Ishikawa (cell line): ENCODE measurements at regions not wholly inside any gene's neighbourhood (a gene's known extent, or its start where the extent isn't known, plus 50 kb on each side); places are given as distances from the start of the nearest gene placed in this dataset.

Experiments
- CEBPB ChIP-seq: IDR thresholded peaks from 2 replicates; pipeline ENCODE4 v1.6.1; 2012
- CREB1 ChIP-seq: IDR thresholded peaks from 2 replicates; pipeline ENCODE4 v1.6.1; 2012; ENCODE audit warnings: low read depth
- EGR1 ChIP-seq: IDR thresholded peaks from 2 replicates; pipeline ENCODE4 v1.6.1; 2012
- EP300 ChIP-seq: IDR thresholded peaks from 2 replicates; pipeline ENCODE4 v1.6.1; 2012; ENCODE audit warnings: borderline replicate concordance
- FOXM1 ChIP-seq: IDR thresholded peaks from 2 replicates; pipeline ENCODE4 v1.6.1; 2012; ENCODE audit warnings: low read depth, borderline replicate concordance
- NFIC ChIP-seq: IDR thresholded peaks from 2 replicates; pipeline ENCODE4 v1.6.1; 2012
- RAD21 ChIP-seq: IDR thresholded peaks from 2 replicates; pipeline ENCODE4 v1.6.1; 2012; ENCODE audit warnings: low read depth
- TAF1 ChIP-seq: IDR thresholded peaks from 2 replicates; pipeline ENCODE4 v1.6.1; 2012; ENCODE audit warnings: low read depth, mild to moderate bottlenecking
- TCF12 ChIP-seq: IDR thresholded peaks from 2 replicates; pipeline ENCODE4 v1.6.1; 2012; ENCODE audit warnings: low read depth
- TEAD4 ChIP-seq: IDR thresholded peaks from 2 replicates; pipeline ENCODE4 v1.6.1; 2012
- YY1 ChIP-seq: IDR thresholded peaks from 2 replicates; pipeline ENCODE4 v1.6.1; 2012; ENCODE audit warnings: low read depth
- ZBTB7A ChIP-seq: IDR thresholded peaks from 2 replicates; pipeline ENCODE4 v1.6.1; 2012; ENCODE audit warnings: low read depth
- TF ChIP-seq, protein P1 (sequence below): IDR thresholded peaks from 2 replicates; pipeline ENCODE4 v1.6.1; 2012
- TF ChIP-seq, protein P2 (sequence below): IDR thresholded peaks from 2 replicates; pipeline ENCODE4 v1.6.1; 2012; ENCODE audit warnings: low read depth, mild to moderate bottlenecking
- TF ChIP-seq, protein P3 (sequence below): IDR thresholded peaks from 2 replicates; pipeline ENCODE4 v1.6.1; 2012

DNA sequence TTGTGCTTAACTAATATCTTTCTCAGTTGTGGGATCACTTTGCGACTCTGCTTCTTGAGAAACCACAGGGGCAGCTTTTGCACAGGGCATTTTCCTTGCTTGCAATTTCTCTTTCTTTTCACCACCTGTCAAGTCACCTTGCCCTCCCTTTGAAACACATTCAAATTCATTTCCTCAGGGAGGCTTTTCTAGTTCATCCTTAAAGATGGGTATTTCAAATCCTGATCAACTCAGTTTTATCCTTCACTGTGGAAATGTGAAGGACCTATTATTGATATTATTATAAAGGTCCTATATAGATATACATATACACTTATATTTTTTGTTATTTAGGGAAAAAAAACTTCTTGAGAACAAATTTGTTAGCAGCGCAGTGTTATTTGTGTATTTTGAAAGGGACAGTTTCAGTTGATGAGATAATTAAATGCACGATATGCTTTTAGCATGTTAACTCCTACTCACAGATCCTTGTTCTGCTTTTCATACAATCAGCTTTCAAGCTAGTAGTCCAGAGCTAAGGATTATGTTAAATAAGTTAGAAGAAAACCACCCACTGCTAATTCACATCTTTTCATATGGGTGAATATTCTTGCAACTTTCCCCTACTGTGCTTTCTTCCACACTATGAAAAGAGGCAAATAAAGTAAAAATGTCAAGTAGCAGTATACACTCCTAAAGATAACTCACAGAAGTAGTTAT, 501.4 kb upstream of the RGS6 start:
- TF ChIP-seq EGR1 (no peak), CREB1 (no peak), TAF1 (no peak), FOXM1 (no peak), EP300 (no peak), TEAD4 (no peak), YY1 (no peak), NFIC (no peak), CEBPB (no peak), ZBTB7A (no peak), TCF12 (no peak), RAD21 (no peak)
- TF ChIP-seq, protein P1, sequence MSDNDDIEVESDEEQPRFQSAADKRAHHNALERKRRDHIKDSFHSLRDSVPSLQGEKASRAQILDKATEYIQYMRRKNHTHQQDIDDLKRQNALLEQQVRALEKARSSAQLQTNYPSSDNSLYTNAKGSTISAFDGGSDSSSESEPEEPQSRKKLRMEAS, result no peak
- TF ChIP-seq, protein P2, sequence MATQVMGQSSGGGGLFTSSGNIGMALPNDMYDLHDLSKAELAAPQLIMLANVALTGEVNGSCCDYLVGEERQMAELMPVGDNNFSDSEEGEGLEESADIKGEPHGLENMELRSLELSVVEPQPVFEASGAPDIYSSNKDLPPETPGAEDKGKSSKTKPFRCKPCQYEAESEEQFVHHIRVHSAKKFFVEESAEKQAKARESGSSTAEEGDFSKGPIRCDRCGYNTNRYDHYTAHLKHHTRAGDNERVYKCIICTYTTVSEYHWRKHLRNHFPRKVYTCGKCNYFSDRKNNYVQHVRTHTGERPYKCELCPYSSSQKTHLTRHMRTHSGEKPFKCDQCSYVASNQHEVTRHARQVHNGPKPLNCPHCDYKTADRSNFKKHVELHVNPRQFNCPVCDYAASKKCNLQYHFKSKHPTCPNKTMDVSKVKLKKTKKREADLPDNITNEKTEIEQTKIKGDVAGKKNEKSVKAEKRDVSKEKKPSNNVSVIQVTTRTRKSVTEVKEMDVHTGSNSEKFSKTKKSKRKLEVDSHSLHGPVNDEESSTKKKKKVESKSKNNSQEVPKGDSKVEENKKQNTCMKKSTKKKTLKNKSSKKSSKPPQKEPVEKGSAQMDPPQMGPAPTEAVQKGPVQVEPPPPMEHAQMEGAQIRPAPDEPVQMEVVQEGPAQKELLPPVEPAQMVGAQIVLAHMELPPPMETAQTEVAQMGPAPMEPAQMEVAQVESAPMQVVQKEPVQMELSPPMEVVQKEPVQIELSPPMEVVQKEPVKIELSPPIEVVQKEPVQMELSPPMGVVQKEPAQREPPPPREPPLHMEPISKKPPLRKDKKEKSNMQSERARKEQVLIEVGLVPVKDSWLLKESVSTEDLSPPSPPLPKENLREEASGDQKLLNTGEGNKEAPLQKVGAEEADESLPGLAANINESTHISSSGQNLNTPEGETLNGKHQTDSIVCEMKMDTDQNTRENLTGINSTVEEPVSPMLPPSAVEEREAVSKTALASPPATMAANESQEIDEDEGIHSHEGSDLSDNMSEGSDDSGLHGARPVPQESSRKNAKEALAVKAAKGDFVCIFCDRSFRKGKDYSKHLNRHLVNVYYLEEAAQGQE, result no peak
- TF ChIP-seq, protein P3, sequence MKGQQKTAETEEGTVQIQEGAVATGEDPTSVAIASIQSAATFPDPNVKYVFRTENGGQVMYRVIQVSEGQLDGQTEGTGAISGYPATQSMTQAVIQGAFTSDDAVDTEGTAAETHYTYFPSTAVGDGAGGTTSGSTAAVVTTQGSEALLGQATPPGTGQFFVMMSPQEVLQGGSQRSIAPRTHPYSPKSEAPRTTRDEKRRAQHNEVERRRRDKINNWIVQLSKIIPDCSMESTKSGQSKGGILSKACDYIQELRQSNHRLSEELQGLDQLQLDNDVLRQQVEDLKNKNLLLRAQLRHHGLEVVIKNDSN, result no peak

DNA sequence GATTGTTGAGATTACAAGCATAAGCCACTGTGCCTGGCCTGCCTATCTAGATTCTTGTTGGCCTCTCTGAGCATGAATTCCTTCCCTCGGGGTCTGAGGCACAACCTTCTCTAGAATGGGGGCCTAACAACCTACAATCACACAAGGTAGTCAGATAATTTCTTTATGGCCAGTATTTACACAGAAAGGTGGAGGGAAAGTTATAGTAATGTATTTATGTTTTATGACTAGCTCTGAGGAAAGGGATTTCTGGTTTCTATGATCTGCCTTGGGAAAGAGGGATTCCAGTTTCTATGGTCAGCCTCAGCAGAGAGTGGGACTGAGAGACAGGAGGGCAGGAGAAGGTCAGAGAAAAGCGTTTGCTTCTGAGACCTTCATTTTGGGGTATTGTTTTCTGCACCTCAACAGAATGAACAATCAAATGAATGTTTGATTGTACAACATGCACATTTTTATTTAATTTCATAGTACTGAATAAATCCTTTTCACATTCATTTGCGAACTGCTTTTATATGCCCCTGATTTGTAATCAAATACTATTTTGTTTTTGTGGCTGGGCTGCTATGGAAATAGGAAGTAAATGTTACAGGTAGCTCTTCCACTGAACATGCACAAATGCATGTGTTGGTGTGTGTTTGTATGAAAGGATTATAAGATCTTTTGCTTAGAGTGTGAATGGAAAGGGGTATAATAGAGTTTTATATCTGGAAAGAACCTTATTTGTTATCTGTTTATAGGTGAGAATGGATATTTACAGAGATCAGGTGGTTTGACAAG, 499.7 kb upstream of the RGS6 start:
- TF ChIP-seq EGR1, result no peak
- TF ChIP-seq, protein P3, result no peak
- TF ChIP-seq TEAD4, result no peak
- TF ChIP-seq FOXM1, result no peak
- no peak for TF ChIP-seq EP300

DNA sequence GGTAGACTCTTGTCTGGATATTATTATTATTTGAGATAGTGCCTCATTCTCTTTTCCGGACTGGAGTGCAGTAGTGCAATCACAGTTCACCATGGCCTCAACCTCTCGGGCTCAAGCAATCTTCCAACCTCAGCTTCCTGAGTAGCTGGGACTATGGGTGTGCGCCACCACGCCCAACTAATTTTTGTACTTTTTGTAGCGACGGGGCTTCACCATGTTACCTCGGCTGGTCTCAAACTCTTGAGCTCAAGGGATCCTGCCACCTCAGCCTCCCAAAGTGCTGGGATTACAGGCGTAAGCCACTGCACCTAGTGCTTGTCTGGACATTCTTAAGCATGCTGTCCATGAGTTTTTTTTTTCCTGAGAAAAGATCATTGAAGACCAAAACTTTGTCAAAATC, 498.9 kb upstream of the RGS6 start:
- TF ChIP-seq EGR1 (no peak), YY1 (no peak), EP300 (no peak), FOXM1 (no peak), TAF1 (no peak)
- TF ChIP-seq, protein P2, result no peak
- TF ChIP-seq, protein P3, result no peak

DNA sequence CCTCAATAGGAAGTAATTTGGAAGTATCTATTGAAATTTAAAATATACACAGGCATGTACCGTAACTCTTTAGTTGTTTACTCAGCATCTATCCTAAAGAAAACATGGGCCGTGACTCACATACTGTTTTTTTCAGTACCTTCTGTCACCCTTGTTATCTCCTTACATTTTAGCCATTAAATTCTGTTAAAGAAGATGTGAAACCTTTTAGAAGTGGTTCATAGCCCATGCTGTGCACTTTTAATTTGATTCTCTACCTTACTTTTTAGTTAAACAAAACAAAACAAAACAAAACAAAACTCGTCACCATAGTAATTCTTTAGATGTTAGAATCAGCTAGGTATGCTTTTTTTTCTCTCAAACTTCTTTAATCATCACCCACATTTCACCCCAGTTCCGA, 494.4 kb upstream of the RGS6 start:
- TF ChIP-seq CREB1 (no peak), TEAD4 (no peak), YY1 (no peak), ZBTB7A (no peak), NFIC (no peak), EGR1 (no peak), RAD21 (no peak), TCF12 (no peak), EP300 (no peak), CEBPB (no peak), FOXM1 (no peak), TAF1 (no peak)
- TF ChIP-seq, protein P2, result no peak
- TF ChIP-seq, protein P3, result no peak
- TF ChIP-seq, protein P1, result no peak
